SK-N-SH treated with all-trans-retinoic acid at 6 μM for 48 hours (cell line): ENCODE measurements at regions not wholly inside any gene's neighbourhood (a gene's known extent, or its start where the extent isn't known, plus 50 kb on each side); places are given as distances from the start of the nearest gene placed in this dataset.

ENCODE experiments used
- ATAC-seq: fragments of 200-7000 bp; cut with Tn5 transposase; 3 replicates; pipeline ENCODE4 v1.9.1; 2020; ENCODE audit warnings: mild to moderate bottlenecking, moderate library complexity
- ARNTL ChIP-seq: fragments of 450-650 bp; formaldehyde crosslinking; IDR thresholded peaks from 2 replicates; pipeline ENCODE4 v1.5.0; 2020; ENCODE audit warnings: low read depth, mild to moderate bottlenecking, moderate library complexity, borderline replicate concordance
- BACH2 ChIP-seq: fragments of 250-450 bp; sonication (Bioruptor Pico); IDR thresholded peaks from 2 replicates; pipeline ENCODE4 v1.9.0; 2021; ENCODE audit warnings: mild to moderate bottlenecking, borderline replicate concordance
- CREB5 ChIP-seq: fragments of 250-450 bp; sonication (Bioruptor Pico); IDR thresholded peaks from 2 replicates; pipeline ENCODE4 v1.5.1; 2020; ENCODE audit warnings: low read depth, mild to moderate bottlenecking, moderate library complexity
- CSRNP3 ChIP-seq: fragments of 250-450 bp; sonication (Bioruptor Pico); IDR thresholded peaks from 2 replicates; pipeline ENCODE4 v1.5.1; 2021; ENCODE audit warnings: mild to moderate bottlenecking, moderate library complexity
- ESRRG ChIP-seq: fragments of 250-450 bp; sonication (Bioruptor Pico); IDR thresholded peaks from 2 replicates; pipeline ENCODE4 v1.6.1; 2021; ENCODE audit warnings: mild to moderate bottlenecking
- GLIS3 ChIP-seq: fragments of 250-450 bp; sonication (Bioruptor Pico); IDR thresholded peaks from 2 replicates; pipeline ENCODE4 v1.5.0; 2020; ENCODE audit warnings: mild to moderate bottlenecking, moderate library complexity
- ISL1 ChIP-seq: fragments of 250-450 bp; sonication (Bioruptor Pico); IDR thresholded peaks from 2 replicates; pipeline ENCODE4 v2.1.2; 2022; ENCODE audit warnings: mild to moderate bottlenecking, moderate library complexity
- OSR1 ChIP-seq: fragments of 250-450 bp; sonication (Bioruptor Pico); IDR thresholded peaks from 2 replicates; pipeline ENCODE4 v1.8.0; 2022; ENCODE audit warnings: moderate library complexity, mild to moderate bottlenecking, inconsistent platforms
- PATZ1 ChIP-seq: fragments of 250-450 bp; sonication (Bioruptor Pico); IDR thresholded peaks from 2 replicates; pipeline ENCODE4 v1.8.0; 2020; ENCODE audit warnings: mild to moderate bottlenecking, moderate library complexity, borderline replicate concordance
- PPARA ChIP-seq: fragments of 250-450 bp; sonication (Bioruptor Pico); IDR thresholded peaks from 2 replicates; pipeline ENCODE4 v1.5.0; 2020; ENCODE audit warnings: mild to moderate bottlenecking, borderline replicate concordance
- RARB ChIP-seq: fragments of 250-450 bp; sonication (Bioruptor Pico); IDR thresholded peaks from 2 replicates; pipeline ENCODE4 v1.8.0; 2021; ENCODE audit warnings: mild to moderate bottlenecking, moderate library complexity
- SNAI2 ChIP-seq: fragments of 250-450 bp; sonication (Bioruptor Pico); IDR thresholded peaks from 2 replicates; pipeline ENCODE4 v1.5.0; 2020; ENCODE audit warnings: mild to moderate bottlenecking, moderate library complexity
- TCF4 ChIP-seq: fragments of 250-450 bp; sonication (Bioruptor Pico); IDR thresholded peaks from 2 replicates; pipeline ENCODE4 v1.8.0; 2021; ENCODE audit warnings: mild to moderate bottlenecking, moderate library complexity, borderline replicate concordance
- TOX ChIP-seq: fragments of 250-450 bp; sonication (Bioruptor Pico); IDR thresholded peaks from 2 replicates; pipeline ENCODE4 v1.8.0; 2021; ENCODE audit warnings: mild to moderate bottlenecking, moderate library complexity, borderline replicate concordance
- ZC3H10 ChIP-seq: fragments of 250-450 bp; sonication (Bioruptor Pico); IDR thresholded peaks from 2 replicates; pipeline ENCODE4 v1.5.1; 2021; ENCODE audit warnings: mild to moderate bottlenecking, moderate library complexity
- ZFP3 ChIP-seq: fragments of 250-450 bp; sonication (Bioruptor Pico); IDR thresholded peaks from 2 replicates; pipeline ENCODE4 v1.5.0; 2020; ENCODE audit warnings: mild to moderate bottlenecking, moderate library complexity
- ZFP30 ChIP-seq: fragments of 450-650 bp; formaldehyde crosslinking; IDR thresholded peaks from 2 replicates; pipeline ENCODE4 v1.5.0; 2022; ENCODE audit warnings: mild to moderate bottlenecking, moderate library complexity
- ZNF565 ChIP-seq: fragments of 450-650 bp; formaldehyde crosslinking; conservative IDR thresholded peaks from 2 replicates; pipeline ENCODE4 v1.5.0; 2020; ENCODE audit warnings: low read depth, mild to moderate bottlenecking, moderate library complexity
- ZNF70 ChIP-seq: fragments of 450-650 bp; formaldehyde crosslinking; IDR thresholded peaks from 2 replicates; pipeline ENCODE4 v1.5.0; 2020; ENCODE audit warnings: mild to moderate bottlenecking, moderate library complexity
- ZNF8 ChIP-seq: fragments of 450-650 bp; formaldehyde crosslinking; IDR thresholded peaks from 2 replicates; pipeline ENCODE4 v1.5.0; 2020; ENCODE audit warnings: mild to moderate bottlenecking, moderate library complexity
- TF ChIP-seq, protein P1 (sequence below): fragments of 250-450 bp; sonication (Bioruptor Pico); IDR thresholded peaks from 2 replicates; pipeline ENCODE4 v1.8.0; 2021; ENCODE audit warnings: low read depth, mild to moderate bottlenecking, moderate library complexity, borderline replicate concordance

DNA sequence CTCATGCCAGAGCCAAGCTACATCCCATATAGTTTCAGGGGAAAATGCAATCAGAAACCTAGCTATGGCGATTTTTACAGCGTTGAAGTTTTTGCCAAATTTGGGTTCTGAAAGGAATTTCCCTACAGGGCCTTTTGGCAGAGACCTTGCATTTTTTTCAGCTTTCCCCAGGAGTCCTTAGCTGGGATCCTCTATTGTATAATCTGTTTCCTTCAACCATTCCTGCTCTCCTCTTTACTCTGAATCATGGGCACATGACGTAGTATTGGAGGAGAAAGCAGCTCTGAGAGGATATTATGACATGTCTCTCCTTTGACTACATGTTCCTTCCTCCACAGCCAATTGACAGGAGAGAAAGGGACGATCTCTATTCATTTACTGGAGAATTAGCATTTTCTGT lies 118.5 kb upstream of the ERCC6L2 start:
- no peak for TF ChIP-seq PPARA
- TF ChIP-seq ISL1 = no peak; the same call in 1 of the 2 replicates
- no peak for TF ChIP-seq ARNTL (CRISPR knock-in tag)
- ATAC-seq = peak; percentile 65; the same call in 2 of the 3 replicates

- ATAC-seq = no peak
- TF ChIP-seq GLIS3 (CRISPR knock-in tag) (no peak), ZNF565 (CRISPR knock-in tag) (no peak), CREB5 (CRISPR knock-in tag) (no peak), ZC3H10 (CRISPR knock-in tag) (no peak), ZNF70 (CRISPR knock-in tag) (no peak), ZFP3 (CRISPR knock-in tag) (no peak), ARNTL (CRISPR knock-in tag) (no peak), PATZ1 (no peak), SNAI2 (CRISPR knock-in tag) (no peak), TCF4 (CRISPR knock-in tag) (no peak), ZFP30 (CRISPR knock-in tag) (no peak)
- TF ChIP-seq, protein P1, sequence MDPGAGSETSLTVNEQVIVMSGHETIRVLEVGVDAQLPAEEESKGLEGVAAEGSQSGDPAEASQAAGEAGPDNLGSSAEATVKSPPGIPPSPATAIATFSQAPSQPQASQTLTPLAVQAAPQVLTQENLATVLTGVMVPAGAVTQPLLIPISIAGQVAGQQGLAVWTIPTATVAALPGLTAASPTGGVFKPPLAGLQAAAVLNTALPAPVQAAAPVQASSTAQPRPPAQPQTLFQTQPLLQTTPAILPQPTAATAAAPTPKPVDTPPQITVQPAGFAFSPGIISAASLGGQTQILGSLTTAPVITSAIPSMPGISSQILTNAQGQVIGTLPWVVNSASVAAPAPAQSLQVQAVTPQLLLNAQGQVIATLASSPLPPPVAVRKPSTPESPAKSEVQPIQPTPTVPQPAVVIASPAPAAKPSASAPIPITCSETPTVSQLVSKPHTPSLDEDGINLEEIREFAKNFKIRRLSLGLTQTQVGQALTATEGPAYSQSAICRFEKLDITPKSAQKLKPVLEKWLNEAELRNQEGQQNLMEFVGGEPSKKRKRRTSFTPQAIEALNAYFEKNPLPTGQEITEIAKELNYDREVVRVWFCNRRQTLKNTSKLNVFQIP (CRISPR knock-in tag) = no peak
Measured at GRCh38 chr9:95756101-95756500, 119.4 kb upstream of the ERCC6L2 start.

DNA sequence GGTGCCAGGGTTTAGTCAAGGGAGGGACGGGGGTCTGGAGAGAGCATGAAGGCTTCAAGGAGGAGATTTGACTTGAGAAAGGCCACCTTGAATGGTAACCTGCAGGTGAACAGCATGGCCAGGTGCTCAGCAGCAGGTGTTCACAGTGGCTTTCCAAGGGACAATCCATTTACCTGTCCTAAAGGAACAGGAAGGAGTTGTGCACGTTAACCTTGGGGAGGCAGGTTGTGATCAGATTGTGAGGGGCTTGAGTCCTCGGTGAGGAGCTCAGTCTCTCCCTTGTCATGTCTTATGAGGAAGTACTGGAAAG lies 120.1 kb upstream of the ERCC6L2 start:
- ATAC-seq = no peak
- TF ChIP-seq ISL1 = no peak
- TF ChIP-seq TOX (CRISPR knock-in tag) = no peak
- no peak for TF ChIP-seq ESRRG (CRISPR knock-in tag)
- TF ChIP-seq BACH2 (CRISPR knock-in tag) = no peak
- no peak for TF ChIP-seq ZNF8 (CRISPR knock-in tag)
- TF ChIP-seq ZNF70 (CRISPR knock-in tag) = no peak
- no peak for TF ChIP-seq ZNF565 (CRISPR knock-in tag)
- no peak for TF ChIP-seq CREB5 (CRISPR knock-in tag)
- no peak for TF ChIP-seq GLIS3 (CRISPR knock-in tag)

- ATAC-seq = no peak
- no peak for TF ChIP-seq RARB (CRISPR knock-in tag)
- no peak for TF ChIP-seq ZNF8 (CRISPR knock-in tag)
- TF ChIP-seq ZNF70 (CRISPR knock-in tag) = no peak
- TF ChIP-seq, protein P1 (CRISPR knock-in tag) = no peak
- TF ChIP-seq CREB5 (CRISPR knock-in tag) = no peak
- TF ChIP-seq ZC3H10 (CRISPR knock-in tag) = no peak
- no peak for TF ChIP-seq PATZ1
- TF ChIP-seq ARNTL (CRISPR knock-in tag) = no peak
- no peak for TF ChIP-seq PPARA
- no peak for TF ChIP-seq CSRNP3 (CRISPR knock-in tag)
- no peak for TF ChIP-seq GLIS3 (CRISPR knock-in tag)
- no peak for TF ChIP-seq TOX (CRISPR knock-in tag)
- no peak for TF ChIP-seq OSR1 (CRISPR knock-in tag)
Measured at GRCh38 chr9:95754533-95755420, 120.7 kb upstream of the ERCC6L2 start.
